ENCODE measurements at regions not wholly inside any gene's neighbourhood (a gene's known extent, or its start where the extent isn't known, plus 50 kb on each side); places are given as distances from the start of the nearest gene placed in this dataset.

DNA sequence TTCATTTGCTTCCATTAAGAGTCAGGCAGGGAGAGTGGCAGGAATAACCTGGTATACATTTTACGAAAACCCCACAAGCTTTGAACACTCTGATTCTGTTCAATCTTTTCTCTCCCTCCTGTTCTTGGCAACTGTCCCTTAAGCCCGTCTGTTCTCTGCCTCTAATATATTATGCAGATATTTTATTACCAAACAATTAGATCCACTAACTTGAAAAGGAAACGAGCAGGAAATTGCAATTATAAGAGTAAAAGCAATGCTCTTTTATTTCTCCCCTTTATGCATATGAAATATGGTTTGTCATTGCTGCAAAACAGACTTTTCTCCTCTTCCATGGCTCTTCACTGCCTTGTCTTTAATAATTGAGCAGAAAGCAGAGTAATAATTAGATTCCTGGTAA is 149.1 kb upstream of the CELF4 start:
- TF ChIP-seq CTCF (IDR thresholded peaks at IDR 0.05) = no peak
- TF ChIP-seq POLR2A (IDR thresholded peaks at IDR 0.05) = no peak
